ENCODE measurements at regions not wholly inside any gene's neighbourhood (a gene's known extent, or its start where the extent isn't known, plus 50 kb on each side); places are given as distances from the start of the nearest gene placed in this dataset.

DNA sequence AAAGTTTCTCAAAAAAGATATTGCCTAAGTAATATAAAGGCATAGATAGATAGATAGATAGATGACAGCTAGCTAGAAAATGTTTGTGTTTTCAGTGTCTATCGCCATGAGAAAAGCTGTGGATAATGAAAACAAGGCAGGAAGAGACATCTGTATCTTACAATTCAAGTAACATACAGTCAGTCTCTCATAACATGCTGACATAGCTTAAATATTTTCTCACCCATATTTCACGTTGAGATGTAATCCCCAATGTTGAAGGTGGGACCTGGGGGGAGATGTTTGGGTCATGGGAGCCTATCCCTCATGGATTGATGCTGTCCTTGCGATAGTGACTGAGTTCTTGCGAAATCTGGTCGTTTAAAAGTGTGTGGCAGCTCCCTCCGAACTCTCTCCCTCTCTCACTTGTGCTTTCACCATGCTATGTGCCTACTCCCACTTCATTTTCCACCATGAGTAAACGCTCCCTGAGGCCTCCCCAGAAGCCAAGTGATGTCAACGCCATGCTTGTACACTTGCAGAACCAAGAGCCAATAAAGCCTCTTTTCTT is 856.8 kb upstream of the ADAMTS5 start:
- TF ChIP-seq TARDBP (IDR thresholded peaks at IDR 0.05) (no peak), NFRKB (IDR thresholded peaks at IDR 0.05) (no peak), FOXM1 (IDR thresholded peaks at IDR 0.05; ENCODE audit: borderline replicate concordance) (no peak), L3MBTL2 (conservative IDR thresholded peaks at IDR 0.05) (no peak), FOXK2 (IDR thresholded peaks at IDR 0.05) (no peak), LEF1 (IDR thresholded peaks at IDR 0.05; ENCODE audit: borderline replicate concordance) (no peak), ELF4 (IDR thresholded peaks at IDR 0.05) (no peak), SUZ12 (IDR thresholded peaks at IDR 0.05) (no peak), ZNF384 (IDR thresholded peaks at IDR 0.05) (no peak)

Measured in HEK293T (cell line).